Activated B cell treated with CpG ODN at 0.5 μM for 24 hours (primary cell): ENCODE measurements at regions not wholly inside any gene's neighbourhood (a gene's known extent, or its start where the extent isn't known, plus 50 kb on each side); places are given as distances from the start of the nearest gene placed in this dataset.

Source experiments
- ATAC-seq: fragments of 200-7000 bp; cut with Tn5 transposase; one replicate; pipeline ENCODE4 v1.10.0; 2021; ENCODE audit warnings: low read depth, mild to moderate bottlenecking, moderate library complexity
- CTCF ChIA-PET: fragments of 350-600 bp; sonication (Branson Sonifier 250); formaldehyde crosslinking; loops from one replicate; lab custom pipeline; 2021; ENCODE audit warnings: antibody characterized with exemption; lab: Charles Lee
- POLR2A ChIA-PET: fragments of 350-600 bp; sonication (Branson Sonifier 250); formaldehyde crosslinking; loops from one replicate; lab custom pipeline; 2021; ENCODE audit warnings: antibody characterized with exemption; lab: Charles Lee
- DNase-seq: peaks from one replicate; pipeline ENCODE4 v3.0.0; 2022
- H3K27ac Mint-ChIP-seq: one replicate; pipeline ENCODE4 v1.8.0; 2020; ENCODE audit warnings: mixed read lengths
- H3K27me3 Mint-ChIP-seq: one replicate; pipeline ENCODE4 v1.8.0; 2021; ENCODE audit warnings: mixed read lengths
- H3K36me3 Mint-ChIP-seq: one replicate; pipeline ENCODE4 v1.8.0; 2021; ENCODE audit warnings: low read depth, mixed read lengths
- H3K4me1 Mint-ChIP-seq: one replicate; pipeline ENCODE4 v1.8.0; 2021; ENCODE audit warnings: mixed read lengths
- H3K4me3 Mint-ChIP-seq: one replicate; pipeline ENCODE4 v1.8.0; 2020; ENCODE audit warnings: mild to moderate bottlenecking, mixed read lengths
- H3K9me3 Mint-ChIP-seq: one replicate; pipeline ENCODE4 v1.8.0; 2020; ENCODE audit warnings: mixed read lengths
- CTCF ChIP-seq: fragments of 200-600 bp; IDR thresholded peaks from one replicate; pipeline ENCODE4 v1.8.0; 2022; ENCODE audit warnings: antibody characterized with exemption, mild to moderate bottlenecking
- intact Hi-C: fragments of 100-400 bp; cut with micrococcal nuclease; formaldehyde crosslinking; loops from one replicate; pipeline ENCODE4 v1.15.1; 2024

GRCh38 chr2:20146401-20146800, 78.5 kb downstream of the SDC1 start:
- no peak for ATAC-seq
- Mint-ChIP-seq H3K27ac (no peak overlapping the region), H3K4me3 (no peak overlapping the region), H3K27me3 (peaks cover 25% of the 10 kb centered on the region), H3K36me3 (no peaks in the 10 kb centered on the region), H3K4me1 (peaks cover 1% of the 10 kb centered on the region), H3K9me3 (no peaks in the 10 kb centered on the region)
- ChIA-PET CTCF (no interaction called here), POLR2A (no interaction called here)
- no peak for TF ChIP-seq CTCF
- DNase-seq: no peak
- intact Hi-C loops: no loop called here

GRCh38 chr2:20145497-20146193, 79.3 kb downstream of the SDC1 start:
- Mint-ChIP-seq H3K36me3 (no peaks in the 10 kb centered on the region), H3K9me3 (no peaks in the 10 kb centered on the region), H3K27ac (no peak overlapping the region), H3K27me3 (peaks cover 25% of the 10 kb centered on the region), H3K4me1 (peaks cover 1% of the 10 kb centered on the region), H3K4me3 (no peak overlapping the region)
- DNase-seq: no peak
- POLR2A ChIA-PET: no interaction called here
- CTCF ChIA-PET: no interaction called here
- intact Hi-C loops: no loop called here
- ATAC-seq: no peak
- TF ChIP-seq CTCF: no peak

GRCh38 chr2:20144861-20145260, 80.1 kb downstream of the SDC1 start:
- H3K27me3 Mint-ChIP-seq: peaks cover 25% of the 10 kb centered on the region
- CTCF ChIA-PET: no interaction called here
- no peak for DNase-seq

GRCh38 chr2:20144196-20144595, 80.7 kb downstream of the SDC1 start:
- H3K4me1 Mint-ChIP-seq: peaks cover 1% of the 10 kb centered on the region
- H3K27me3 Mint-ChIP-seq: peaks cover 18% of the 10 kb centered on the region
- no peak for TF ChIP-seq CTCF
- DNase-seq: no peak
- no peaks in the 10 kb centered on the region for H3K36me3 Mint-ChIP-seq
- CTCF ChIA-PET: no interaction called here
- ATAC-seq: no peak
- H3K4me3 Mint-ChIP-seq: no peak overlapping the region
- POLR2A ChIA-PET: no interaction called here
- H3K27ac Mint-ChIP-seq: no peak overlapping the region
- intact Hi-C loops: no loop called here
- no peaks in the 10 kb centered on the region for H3K9me3 Mint-ChIP-seq

More at GRCh38 chr2:20144861-20145260, 80.1 kb downstream of the SDC1 start:
- Mint-ChIP-seq H3K4me1 (peaks cover 1% of the 10 kb centered on the region), H3K27ac (no peak overlapping the region), H3K36me3 (no peaks in the 10 kb centered on the region), H3K4me3 (no peak overlapping the region), H3K9me3 (no peaks in the 10 kb centered on the region)
- POLR2A ChIA-PET: no interaction called here
- TF ChIP-seq CTCF: no peak
- intact Hi-C loops: no loop called here
- ATAC-seq: no peak

GRCh38 chr2:20143263-20143662, 81.7 kb downstream of the SDC1 start:
- POLR2A ChIA-PET: no interaction called here
- Mint-ChIP-seq H3K9me3 (no peaks in the 10 kb centered on the region), H3K4me1 (peaks cover 1% of the 10 kb centered on the region), H3K27ac (no peak overlapping the region), H3K27me3 (peaks cover 11% of the 10 kb centered on the region), H3K36me3 (no peaks in the 10 kb centered on the region), H3K4me3 (no peak overlapping the region)
- no peak for ATAC-seq
- CTCF ChIA-PET: no interaction called here
- TF ChIP-seq CTCF: no peak
- intact Hi-C loops: no loop called here
- no peak for DNase-seq
